ENCODE measurements at regions not wholly inside any gene's neighbourhood (a gene's known extent, or its start where the extent isn't known, plus 50 kb on each side); places are given as distances from the start of the nearest gene placed in this dataset.

- TF ChIP-seq CTCF (IDR thresholded peaks at IDR 0.05): no peak
- TF ChIP-seq POLR2A (IDR thresholded peaks at IDR 0.05): no peak
- intact Hi-C loops (cut with DNase I; ENCODE audit: low total_unique reads): no loop called here
- 67 to 76% methylated on average over 5 of the region's 5 CpGs for WGBS, 2 donors
These were observed 267.1 kb downstream of the ADGB start for GRCh38 chr6:146865756-146866379.

GRCh38 chr6:146866731-146867414 lies 268.1 kb downstream of the ADGB start:
- intact Hi-C loops (cut with DNase I; ENCODE audit: low total_unique reads): no loop called here
- WGBS, 2 donors: 81 to 84% methylated on average over 4 of the region's 4 CpGs
- no peak for DNase-seq (ENCODE audit: low spot score in 2 of 2)
- no peak overlapping the region for H3K4me3 ChIP-seq (ENCODE audit: low read depth, poor library complexity, severe bottlenecking)
- TF ChIP-seq CTCF (IDR thresholded peaks at IDR 0.05) (no peak), POLR2A (IDR thresholded peaks at IDR 0.05) (no peak)

More at GRCh38 chr6:146865756-146866379, 267.1 kb downstream of the ADGB start:
- no peak for DNase-seq (ENCODE audit: low spot score in 2 of 2)
- H3K4me3 ChIP-seq (ENCODE audit: low read depth, poor library complexity, severe bottlenecking): no peak overlapping the region

GRCh38 chr6:146868671-146869209 lies 270.0 kb downstream of the ADGB start:
- H3K4me3 ChIP-seq (ENCODE audit: low read depth, poor library complexity, severe bottlenecking): no peak overlapping the region
- WGBS, 2 donors: 83 to 85% methylated on average over 4 of the region's 4 CpGs
- intact Hi-C loops (cut with DNase I; ENCODE audit: low total_unique reads): no loop called here
- DNase-seq (ENCODE audit: low spot score in 2 of 2): no peak
- no peak for TF ChIP-seq CTCF (IDR thresholded peaks at IDR 0.05)
- TF ChIP-seq POLR2A (IDR thresholded peaks at IDR 0.05): no peak

- H3K4me3 ChIP-seq (ENCODE audit: low read depth, poor library complexity, severe bottlenecking): no peak overlapping the region
- 86 to 91% methylated on average over 3 of the region's 3 CpGs for WGBS, 2 donors
- TF ChIP-seq POLR2A (IDR thresholded peaks at IDR 0.05): no peak
- no peak for TF ChIP-seq CTCF (IDR thresholded peaks at IDR 0.05)
- intact Hi-C loops (cut with DNase I; ENCODE audit: low total_unique reads): no loop called here
- DNase-seq (ENCODE audit: low spot score in 2 of 2): no peak
These were observed 272.0 kb downstream of the ADGB start for GRCh38 chr6:146870760-146871159.

GRCh38 chr6:146871611-146872425 lies 273.0 kb downstream of the ADGB start:
- 74 to 84% methylated on average over 12 of the region's 12 CpGs for WGBS, 2 donors
- no peak for TF ChIP-seq CTCF (IDR thresholded peaks at IDR 0.05)
- no peak for TF ChIP-seq POLR2A (IDR thresholded peaks at IDR 0.05)

More at GRCh38 chr6:146871611-146872425, 273.0 kb downstream of the ADGB start:
- DNase-seq (ENCODE audit: low spot score in 2 of 2): no peak
- intact Hi-C loops (cut with DNase I; ENCODE audit: low total_unique reads): no loop called here
- H3K4me3 ChIP-seq (ENCODE audit: low read depth, poor library complexity, severe bottlenecking): no peak overlapping the region
